Suprapubic skin (tissue), 3 donors: ENCODE measurements at regions not wholly inside any gene's neighbourhood (a gene's known extent, or its start where the extent isn't known, plus 50 kb on each side); places are given as distances from the start of the nearest gene placed in this dataset.
"Not testable (repeated sequence)": the region's sequence is repeated elsewhere in the genome, so short reads cannot be mapped to it uniquely, and the experiment has no call there.

Experiments used
- POLR2A ChIP-seq, 2 donors: fragments of 450-650 bp; IDR thresholded peaks; one replicate each; pipeline ENCODE4 v1.6.1; 2017; ENCODE audit warnings: antibody characterized with exemption in 2 of 2, mild to moderate bottlenecking in 2 of 2, moderate library complexity in 2 of 2
- TF ChIP-seq, protein P1 (sequence below), 2 donors: fragments of 200-600 bp in 1 of 2; fragments of 450-650 bp in 1 of 2; sonication (generic) in 1 of 2; IDR thresholded peaks; one replicate each; pipeline ENCODE4 v1.5.1; 2016 to 2019; ENCODE audit warnings: antibody characterized with exemption in 2 of 2, mild to moderate bottlenecking in 1 of 2, moderate library complexity in 1 of 2

GRCh38 chr15:44899775-44900174, 56.7 kb upstream of the TERB2 start:
- TF ChIP-seq POLR2A (IDR thresholded peaks at IDR 0.05): not testable (repeated sequence)
- TF ChIP-seq, protein P1, sequence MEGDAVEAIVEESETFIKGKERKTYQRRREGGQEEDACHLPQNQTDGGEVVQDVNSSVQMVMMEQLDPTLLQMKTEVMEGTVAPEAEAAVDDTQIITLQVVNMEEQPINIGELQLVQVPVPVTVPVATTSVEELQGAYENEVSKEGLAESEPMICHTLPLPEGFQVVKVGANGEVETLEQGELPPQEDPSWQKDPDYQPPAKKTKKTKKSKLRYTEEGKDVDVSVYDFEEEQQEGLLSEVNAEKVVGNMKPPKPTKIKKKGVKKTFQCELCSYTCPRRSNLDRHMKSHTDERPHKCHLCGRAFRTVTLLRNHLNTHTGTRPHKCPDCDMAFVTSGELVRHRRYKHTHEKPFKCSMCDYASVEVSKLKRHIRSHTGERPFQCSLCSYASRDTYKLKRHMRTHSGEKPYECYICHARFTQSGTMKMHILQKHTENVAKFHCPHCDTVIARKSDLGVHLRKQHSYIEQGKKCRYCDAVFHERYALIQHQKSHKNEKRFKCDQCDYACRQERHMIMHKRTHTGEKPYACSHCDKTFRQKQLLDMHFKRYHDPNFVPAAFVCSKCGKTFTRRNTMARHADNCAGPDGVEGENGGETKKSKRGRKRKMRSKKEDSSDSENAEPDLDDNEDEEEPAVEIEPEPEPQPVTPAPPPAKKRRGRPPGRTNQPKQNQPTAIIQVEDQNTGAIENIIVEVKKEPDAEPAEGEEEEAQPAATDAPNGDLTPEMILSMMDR (IDR thresholded peaks at IDR 0.05): not testable (repeated sequence)
